ENCODE measurements at regions not wholly inside any gene's neighbourhood (a gene's known extent, or its start where the extent isn't known, plus 50 kb on each side); places are given as distances from the start of the nearest gene placed in this dataset.

GRCh38 chr17:55644346-55644745, 78.3 kb downstream of the TMEM100 start (continued):
- TF ChIP-seq, protein P1, sequence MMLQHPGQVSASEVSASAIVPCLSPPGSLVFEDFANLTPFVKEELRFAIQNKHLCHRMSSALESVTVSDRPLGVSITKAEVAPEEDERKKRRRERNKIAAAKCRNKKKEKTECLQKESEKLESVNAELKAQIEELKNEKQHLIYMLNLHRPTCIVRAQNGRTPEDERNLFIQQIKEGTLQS (IDR thresholded peaks at IDR 0.05; ENCODE audit: insufficient read depth, low read depth, low read length), result no peak
- no peak for TF ChIP-seq TAF7 (optimal IDR thresholded peaks at IDR 0.05; ENCODE audit: borderline replicate concordance, low read depth, low read length)
- TF ChIP-seq SP4 (IDR thresholded peaks at IDR 0.05; ENCODE audit: low read length), result no peak
- no peak for TF ChIP-seq CTBP2 (IDR thresholded peaks at IDR 0.05; ENCODE audit: borderline replicate concordance, insufficient read depth, insufficient read length, low read length)
- no peak for TF ChIP-seq EGR1 (IDR thresholded peaks at IDR 0.05; ENCODE audit: borderline replicate concordance, low read depth, low read length)

Data from H1 (cell line).